Spleen (tissue), 11 donors: ENCODE measurements at regions not wholly inside any gene's neighbourhood (a gene's known extent, or its start where the extent isn't known, plus 50 kb on each side); places are given as distances from the start of the nearest gene placed in this dataset.

Experiments
- DNase-seq: peaks from one replicate; pipeline ENCODE4 v3.0.0-alpha.2; 2020
- H3K27ac ChIP-seq, 8 donors: fragments of 200-600 bp; sonication (generic) in 7 of 8; 1 replicate in 4 of 8; 2 replicates in 4 of 8; pipeline versions ENCODE4 v1.5.0 to v1.8.0; 2016 to 2021; ENCODE audit warnings: inconsistent platforms in 4 of 8, mild to moderate bottlenecking in 4 of 8, moderate library complexity in 1 of 8
- H3K27me3 ChIP-seq, 7 donors: fragments of 200-600 bp; sonication (generic) in 6 of 7; replicated peaks in 1 of 7; 1 replicate in 4 of 7; 2 replicates in 3 of 7; pipeline versions ENCODE4 v1.5.0 to v1.8.0; 2016 to 2021; ENCODE audit warnings: inconsistent platforms in 3 of 7, mild to moderate bottlenecking in 1 of 7
- H3K36me3 ChIP-seq, 6 donors: fragments of 200-600 bp; sonication (generic) in 5 of 6; 1 replicate in 4 of 6; 2 replicates in 2 of 6; pipeline versions ENCODE4 v1.5.0 to v1.8.0; 2016 to 2021; ENCODE audit warnings: inconsistent platforms in 2 of 6
- H3K4me1 ChIP-seq, 6 donors: fragments of 200-600 bp; sonication (generic) in 5 of 6; 1 replicate in 3 of 6; 2 replicates in 3 of 6; pipeline versions ENCODE4 v1.5.0 to v1.8.0; 2016 to 2021; ENCODE audit warnings: inconsistent platforms in 3 of 6
- H3K4me3 ChIP-seq, 8 donors: fragments of 200-600 bp; sonication (generic) in 7 of 8; 1 replicate in 4 of 8; 2 replicates in 4 of 8; pipeline versions ENCODE4 v1.5.0 to v1.8.0; 2016 to 2021; ENCODE audit warnings: inconsistent platforms in 4 of 8, mild to moderate bottlenecking in 4 of 8, moderate library complexity in 2 of 8
- H3K9me3 ChIP-seq, 8 donors: fragments of 200-600 bp; sonication (generic) in 7 of 8; 1 replicate in 4 of 8; 2 replicates in 4 of 8; pipeline versions ENCODE4 v1.5.0 to v1.8.0; 2016 to 2021; ENCODE audit warnings: inconsistent platforms in 4 of 8
- CTCF ChIP-seq, 11 experiments: fragments of 200-600 bp in 7 of 11; fragments of 450-650 bp in 4 of 11; sonication (generic) in 4 of 11; IDR thresholded peaks in 8 of 11; conservative IDR thresholded peaks in 3 of 11; 1 replicate in 7 of 11; 2 replicates in 4 of 11; pipeline versions ENCODE4 v1.4.0 to v1.8.0; 2016 to 2021; ENCODE audit warnings: antibody characterized with exemption in 11 of 11, inconsistent platforms in 4 of 11, mild to moderate bottlenecking in 1 of 11
- POLR2A ChIP-seq, 3 donors: fragments of 450-650 bp; IDR thresholded peaks; one replicate each; pipeline ENCODE4 v1.5.1; 2017; ENCODE audit warnings: antibody characterized with exemption in 3 of 3, mild to moderate bottlenecking in 1 of 3
- POLR2AphosphoS5 ChIP-seq, 3 donors: sonication (generic); formaldehyde crosslinking; IDR thresholded peaks; one replicate each; pipeline ENCODE4 v1.5.1; 2017; ENCODE audit warnings: antibody characterized with exemption in 3 of 3
- WGBS, 5 donors: extraction: QIAGEN DNeasy Blood & Tissue Kit in 3 of 5; methylation state at CpG; one replicate each; pipeline versions ENCODE4 v1.1.5 to v1.1.7; 2013 to 2018; 5-methylcytosine and 5-hydroxymethylcytosine counted together
- intact Hi-C: fragments of 100-400 bp; cut with DNase I; formaldehyde crosslinking; loops from one replicate; pipeline ENCODE4 v1.15.0; 2023; ENCODE audit warnings: low total_unique reads
- donor health status: healthy with polysubstance abuse.
- donor health status: DM: no; HTN: no; CAD: no; lungs with moderate emphysema.
- donor health status: DM: no; HTN: no; CAD: no.
- donor health status: Bipolar disorder and iron deficiency.
- donor health status: healthy.
- donor health status: DM: no; HTN: no; CAD: no.
- donor health status: DM: yes; HTN: yes; CAD: no.

- Histone ChIP-seq H3K9me3 (peaks cover 0 to 32% (median 23%) of the 10 kb centered on the region in 8 donors), H3K27me3 (peaks cover 0 to 31% (median 0%) of the 10 kb centered on the region in 7 donors), H3K27ac (no peak overlapping the region), H3K4me1 (no peaks in the 10 kb centered on the region), H3K36me3 (no peaks in the 10 kb centered on the region), H3K4me3 (no peak overlapping the region)
- no peak for DNase-seq
- intact Hi-C loops: no loop called here
- TF ChIP-seq CTCF (IDR thresholded peaks at IDR 0.05 in 8 of 11, conservative IDR thresholded peaks at IDR 0.05 in 3 of 11) (no peak), POLR2A (IDR thresholded peaks at IDR 0.05) (no peak), POLR2AphosphoS5 (IDR thresholded peaks at IDR 0.05) (no peak)
- 66 to 75% (median 71%) methylated on average over 4 of the region's 4 CpGs for WGBS, 5 donors
Observed at GRCh38 chr11:134764966-134765365, 352.9 kb upstream of the B3GAT1 start.

- TF ChIP-seq POLR2A (IDR thresholded peaks at IDR 0.05): no peak
- TF ChIP-seq CTCF (IDR thresholded peaks at IDR 0.05 in 8 of 11, conservative IDR thresholded peaks at IDR 0.05 in 3 of 11): no peak
- no peak for TF ChIP-seq POLR2AphosphoS5 (IDR thresholded peaks at IDR 0.05)
- Histone ChIP-seq H3K27ac (no peak overlapping the region), H3K9me3 (peaks cover 0 to 29% (median 23%) of the 10 kb centered on the region in 8 donors), H3K4me3 (no peak overlapping the region), H3K4me1 (no peaks in the 10 kb centered on the region), H3K36me3 (no peaks in the 10 kb centered on the region), H3K27me3 (peaks cover 0 to 31% (median 0%) of the 10 kb centered on the region in 7 donors)
- intact Hi-C loops: no loop called here
- no peak for DNase-seq
- WGBS, 5 donors: 55 to 89% (median 79%) methylated on average over 8 of the region's 8 CpGs
Observed at GRCh38 chr11:134764367-134764766, 352.3 kb upstream of the B3GAT1 start.

- peaks cover 0 to 15% (median 9%) of the 10 kb centered on the region in 8 donors for H3K9me3 ChIP-seq
- H3K4me1 ChIP-seq: no peaks in the 10 kb centered on the region
- DNase-seq: no peak
- no peak overlapping the region for H3K4me3 ChIP-seq
- no peak overlapping the region for H3K27ac ChIP-seq
- peaks cover 0 to 31% (median 0%) of the 10 kb centered on the region in 7 donors for H3K27me3 ChIP-seq
- no peaks in the 10 kb centered on the region for H3K36me3 ChIP-seq
- 88 to 96% (median 94%) methylated on average over 8 to 16 of the region's 16 CpGs for WGBS, 5 donors
- TF ChIP-seq CTCF (IDR thresholded peaks at IDR 0.05 in 8 of 11, conservative IDR thresholded peaks at IDR 0.05 in 3 of 11) (no peak), POLR2A (IDR thresholded peaks at IDR 0.05) (no peak)
- intact Hi-C loops: no loop called here
Observed at GRCh38 chr11:134763030-134763388, 351.0 kb upstream of the B3GAT1 start.

GRCh38 chr11:134762248-134763029, 350.4 kb upstream of the B3GAT1 start:
- no peak for DNase-seq
- TF ChIP-seq POLR2AphosphoS5 (IDR thresholded peaks at IDR 0.05) (no peak), POLR2A (IDR thresholded peaks at IDR 0.05) (no peak), CTCF (IDR thresholded peaks at IDR 0.05 in 8 of 11, conservative IDR thresholded peaks at IDR 0.05 in 3 of 11) (no peak)
- Histone ChIP-seq H3K27ac (no peak overlapping the region), H3K27me3 (peaks cover 0 to 31% (median 0%) of the 10 kb centered on the region in 7 donors), H3K4me1 (no peaks in the 10 kb centered on the region), H3K4me3 (no peak overlapping the region), H3K9me3 (peaks cover 0 to 9% (median 4%) of the 10 kb centered on the region in 8 donors), H3K36me3 (no peaks in the 10 kb centered on the region)
- intact Hi-C loops: no loop called here
- WGBS, 5 donors: 58 to 81% (median 71%) methylated on average over 55 to 59 of the region's 59 CpGs
